ENCODE measurements at regions not wholly inside any gene's neighbourhood (a gene's known extent, or its start where the extent isn't known, plus 50 kb on each side); places are given as distances from the start of the nearest gene placed in this dataset.

DNA sequence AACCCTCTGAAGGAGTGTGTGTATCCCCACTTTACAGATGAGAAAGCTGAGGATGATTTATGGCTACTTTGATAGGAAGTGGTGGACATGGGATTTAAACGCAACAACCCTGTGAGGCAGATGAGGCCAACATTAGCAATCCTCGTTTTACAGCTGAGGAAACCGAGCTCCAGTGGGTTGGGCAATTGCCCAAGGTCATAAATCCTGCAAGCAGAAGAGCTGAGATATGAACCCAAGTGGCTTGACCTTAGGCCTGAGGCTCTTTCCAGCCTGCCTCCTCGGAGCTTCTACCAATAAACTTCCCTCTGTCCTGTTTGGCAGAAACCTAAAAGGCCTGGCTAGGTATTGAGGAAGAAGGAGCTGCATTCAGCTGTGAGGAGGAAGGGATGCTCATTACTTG is 185.5 kb upstream of the RBPJ start:
- DNase-seq (ENCODE audit: low read depth in 4 of 4, low spot score in 1 of 4), result no peak

DNA sequence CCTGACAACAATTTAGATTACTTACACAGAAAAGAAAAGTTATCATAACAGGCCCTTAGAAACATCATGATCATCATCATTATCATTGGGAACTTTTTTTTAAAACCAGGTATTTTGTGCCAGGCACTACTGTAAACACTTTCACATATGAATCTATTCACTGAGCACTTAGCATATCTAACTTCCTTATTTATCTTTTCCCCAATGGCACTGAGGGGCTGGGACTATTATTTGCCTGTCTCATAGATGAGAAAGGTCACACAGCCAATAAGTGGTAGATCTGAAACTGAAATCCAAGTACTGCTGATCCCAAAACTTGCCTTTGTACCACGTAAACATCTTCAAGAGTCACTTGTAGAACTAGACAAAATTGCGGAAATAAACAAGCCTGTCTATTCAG is 184.2 kb upstream of the RBPJ start:
- no peak for DNase-seq (ENCODE audit: low read depth in 4 of 4, low spot score in 1 of 4)

DNA sequence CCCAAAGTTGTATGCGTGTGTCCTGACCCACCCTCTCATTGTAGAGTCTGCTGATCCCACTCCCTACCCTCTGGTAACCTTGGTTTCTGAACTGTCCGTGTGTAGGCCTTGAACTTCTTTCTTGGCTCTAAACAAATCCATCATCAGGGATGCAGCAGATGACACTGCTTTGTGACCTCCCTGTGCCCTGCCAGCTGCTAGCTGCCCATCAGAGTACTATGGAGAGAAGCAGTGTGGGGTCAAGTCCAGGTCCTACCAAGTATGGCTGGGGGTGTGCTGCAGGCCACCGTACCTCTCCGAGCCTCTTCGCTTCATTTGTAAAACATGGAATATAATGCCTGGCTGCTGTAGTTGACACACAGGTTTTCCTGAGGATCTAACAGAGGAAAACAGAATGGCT is 183.5 kb upstream of the RBPJ start:
- no peak for DNase-seq (ENCODE audit: low read depth in 4 of 4, low spot score in 1 of 4)

DNA sequence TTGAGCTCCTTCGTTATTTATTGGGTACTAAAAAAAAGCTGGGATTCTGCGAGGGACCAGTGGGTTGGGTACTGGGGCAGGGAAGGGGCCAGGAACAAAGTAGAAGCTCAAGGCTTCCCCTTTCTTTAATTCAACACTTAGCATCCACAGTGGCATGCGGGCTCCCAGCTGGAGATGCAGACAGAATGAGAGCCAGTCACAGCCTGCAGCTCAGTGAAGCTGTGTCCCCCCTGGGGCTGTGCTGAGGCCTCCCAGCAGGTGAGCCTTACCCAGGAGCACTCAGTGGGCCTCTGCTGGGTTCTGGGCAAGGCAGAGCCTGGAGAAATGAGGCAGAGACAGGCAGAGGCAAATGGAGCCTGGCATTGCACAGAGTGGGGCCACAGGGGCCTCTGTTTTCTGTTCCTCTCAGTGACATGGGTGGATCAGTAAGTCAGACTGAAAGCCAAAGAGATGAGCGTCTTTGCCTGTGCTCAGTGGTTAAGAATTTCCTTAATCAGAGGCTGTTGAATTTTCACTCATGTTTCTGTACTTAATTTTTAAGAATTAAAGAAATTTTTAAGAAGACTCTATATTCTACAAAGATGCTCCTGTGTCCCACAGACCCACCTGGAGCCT is 181.4 kb upstream of the RBPJ start:
- DNase-seq (ENCODE audit: low read depth in 4 of 4, low spot score in 1 of 4), result no peak

DNA sequence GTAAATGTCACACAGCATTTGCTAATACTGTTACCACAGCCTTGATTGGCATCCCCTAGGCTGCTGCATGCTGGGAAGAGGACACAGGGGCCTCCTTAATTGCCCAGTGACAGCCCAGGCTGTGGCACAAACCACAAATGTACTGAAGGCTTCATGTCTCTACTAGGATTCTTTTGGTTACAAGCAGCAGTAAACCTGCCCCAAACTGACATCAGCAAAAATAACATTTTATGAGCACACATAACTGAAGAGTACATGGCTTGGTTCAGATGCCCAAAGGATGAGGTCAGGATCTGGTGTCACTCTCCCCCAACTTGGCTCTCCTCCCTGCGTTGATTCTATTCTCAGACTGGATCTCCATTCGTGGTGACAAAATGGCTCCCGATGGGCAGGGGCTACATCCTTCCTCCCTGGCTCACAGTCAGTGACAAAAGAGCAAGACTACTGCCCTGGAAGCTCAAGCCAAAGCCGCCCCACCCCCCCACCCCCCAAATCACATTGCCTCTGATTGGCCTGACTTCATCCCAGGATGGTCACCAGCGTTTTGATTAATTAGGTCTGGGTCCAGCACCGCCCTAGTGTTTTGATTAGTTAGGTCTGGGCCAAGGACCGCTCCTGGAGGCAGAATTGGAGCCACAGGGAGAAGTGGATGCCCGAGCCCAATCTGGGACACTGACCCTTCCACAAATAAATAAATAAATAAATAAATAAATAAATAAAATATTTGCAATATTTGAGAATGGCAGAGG is 180.5 kb upstream of the RBPJ start:
- no peak for DNase-seq (ENCODE audit: low read depth in 4 of 4, low spot score in 1 of 4)

DNA sequence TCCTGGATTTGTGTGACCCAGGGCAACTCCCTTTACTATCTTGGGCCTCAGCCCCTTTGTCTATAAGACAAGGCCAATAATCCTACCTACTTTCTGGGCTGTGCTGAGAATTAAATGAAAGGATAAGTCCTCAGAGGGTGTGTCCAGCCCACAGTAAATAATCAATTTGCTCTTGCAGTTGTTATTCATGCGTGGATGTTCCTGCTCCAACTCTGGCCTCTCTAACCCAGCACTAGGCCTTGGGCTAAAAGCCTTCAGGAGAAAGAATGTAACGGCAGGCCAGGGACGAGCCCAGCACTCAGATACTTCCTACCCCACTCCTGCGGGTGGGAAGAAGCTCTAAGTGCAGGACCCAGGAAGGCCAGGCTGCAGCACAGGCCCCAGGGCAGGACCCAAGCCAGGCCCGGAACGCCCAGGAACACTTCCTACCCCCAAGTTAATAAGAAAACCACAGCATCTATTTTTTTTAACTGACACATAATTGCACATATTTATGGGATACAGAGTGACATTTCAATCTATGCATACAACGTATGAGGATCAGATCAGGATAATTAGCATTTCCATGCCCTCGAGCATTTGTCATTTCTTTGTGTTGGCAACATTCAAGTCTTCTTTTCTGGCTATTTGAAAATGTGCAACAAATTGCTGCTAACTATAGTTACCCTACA is 179.6 kb upstream of the RBPJ start:
- no peak for DNase-seq (ENCODE audit: low read depth in 4 of 4, low spot score in 1 of 4)

DNA sequence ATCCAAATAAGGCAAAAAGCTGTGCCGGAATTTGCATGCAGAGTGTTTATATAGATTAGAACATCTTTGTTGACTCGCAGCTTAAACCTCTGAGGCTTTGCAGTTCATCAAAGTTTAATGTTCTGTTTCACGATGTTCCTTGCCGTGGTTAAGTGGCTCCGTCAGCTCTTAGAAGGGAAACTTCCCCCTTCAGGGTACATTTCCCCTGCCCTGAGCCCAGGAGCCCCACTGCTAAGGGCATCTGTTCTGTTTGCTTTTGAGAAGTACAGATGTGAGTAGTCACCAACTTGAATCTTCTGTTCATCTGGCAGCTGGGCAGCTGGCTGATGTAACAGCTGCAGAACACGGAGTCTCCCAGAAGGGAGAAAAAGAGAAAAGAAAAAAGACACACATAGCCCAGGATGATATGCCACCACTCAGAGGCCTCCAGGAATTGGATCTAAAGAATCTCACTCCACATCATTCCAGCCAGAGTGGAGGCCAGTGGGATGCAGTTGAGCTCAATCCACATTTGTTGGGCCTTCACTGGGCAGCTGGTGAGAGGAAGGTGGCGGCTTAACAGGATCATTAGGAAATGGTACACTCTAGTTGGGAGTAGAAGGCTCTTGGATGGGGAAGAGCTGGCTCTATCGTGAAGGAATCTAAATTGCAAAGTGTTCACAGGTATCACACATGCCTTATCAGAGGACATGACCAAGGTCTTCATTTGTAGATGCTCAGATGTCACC is 178.7 kb upstream of the RBPJ start:
- DNase-seq (ENCODE audit: low read depth in 4 of 4, low spot score in 1 of 4), result no peak

DNA sequence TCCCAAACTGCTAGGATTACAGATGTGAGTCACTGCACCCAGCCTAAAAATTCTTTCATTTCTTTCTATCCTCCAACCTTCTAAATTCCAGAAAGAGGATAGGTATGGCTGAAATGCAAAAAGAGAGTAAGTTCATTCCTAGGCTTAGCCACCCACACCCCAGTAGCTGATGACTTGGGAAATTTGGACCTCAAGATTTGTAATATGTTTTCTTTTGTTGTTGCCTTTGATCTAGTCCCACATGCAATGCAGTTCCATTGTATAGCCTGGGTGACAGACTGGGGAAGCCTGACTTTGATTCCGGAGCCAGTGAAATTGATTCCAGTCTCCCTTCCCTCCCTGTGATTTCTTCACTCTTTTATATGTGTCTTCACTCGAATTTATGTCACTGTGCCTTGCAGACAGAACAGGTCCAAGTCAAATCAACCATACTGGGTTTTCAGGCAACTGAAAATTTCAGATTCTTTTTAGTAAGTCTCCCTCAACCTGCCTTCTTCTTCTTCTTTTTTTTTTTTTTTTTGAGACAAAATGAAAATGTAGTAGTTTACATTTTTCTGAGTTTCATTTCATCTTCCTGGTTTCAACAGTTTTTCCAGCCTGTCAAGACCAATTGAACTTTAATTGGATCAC is 176.2 kb upstream of the RBPJ start:
- no peak for DNase-seq (ENCODE audit: low read depth in 4 of 4, low spot score in 1 of 4)

DNA sequence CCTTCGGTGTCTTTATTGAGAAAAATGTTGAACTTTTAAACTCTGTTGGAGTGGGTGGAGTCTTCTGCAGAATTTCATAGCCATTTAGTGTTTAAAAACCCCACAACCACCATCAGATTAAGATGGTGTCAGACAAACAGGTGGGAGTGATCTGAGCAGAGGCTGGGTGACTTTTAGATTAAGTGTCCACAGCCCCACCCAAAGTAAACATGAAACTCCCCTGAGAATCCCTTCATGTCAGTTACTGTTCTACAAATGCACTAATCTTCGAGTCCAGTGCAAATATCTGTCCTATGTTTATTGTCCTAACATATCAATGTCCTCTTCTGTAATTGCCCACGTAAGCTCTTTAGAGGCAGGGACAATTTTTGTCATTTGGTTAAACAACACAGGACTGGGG is 175.6 kb upstream of the RBPJ start:
- DNase-seq (ENCODE audit: low read depth in 4 of 4, low spot score in 1 of 4), result no peak

DNA sequence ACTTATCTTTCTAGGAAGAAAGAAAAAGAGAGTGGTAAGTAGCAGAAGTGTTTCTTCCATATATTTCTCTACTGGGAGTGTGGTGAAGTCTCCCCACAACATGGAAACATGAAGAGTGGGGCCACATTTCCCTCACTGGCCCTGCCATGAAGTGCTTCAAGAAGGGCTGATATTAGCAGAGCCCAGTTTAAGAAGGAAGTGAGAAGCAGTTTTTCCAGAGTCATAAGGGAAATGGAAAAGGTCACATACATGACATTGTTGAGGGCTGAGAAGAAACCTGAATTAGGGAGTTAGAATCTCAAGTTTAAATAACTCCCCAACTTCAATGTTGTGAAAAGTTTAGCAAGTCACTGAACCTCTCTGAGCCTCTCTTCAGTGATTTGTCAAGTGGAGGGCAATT is 171.9 kb upstream of the RBPJ start:
- no peak for DNase-seq (ENCODE audit: low read depth in 4 of 4, low spot score in 1 of 4)

DNA sequence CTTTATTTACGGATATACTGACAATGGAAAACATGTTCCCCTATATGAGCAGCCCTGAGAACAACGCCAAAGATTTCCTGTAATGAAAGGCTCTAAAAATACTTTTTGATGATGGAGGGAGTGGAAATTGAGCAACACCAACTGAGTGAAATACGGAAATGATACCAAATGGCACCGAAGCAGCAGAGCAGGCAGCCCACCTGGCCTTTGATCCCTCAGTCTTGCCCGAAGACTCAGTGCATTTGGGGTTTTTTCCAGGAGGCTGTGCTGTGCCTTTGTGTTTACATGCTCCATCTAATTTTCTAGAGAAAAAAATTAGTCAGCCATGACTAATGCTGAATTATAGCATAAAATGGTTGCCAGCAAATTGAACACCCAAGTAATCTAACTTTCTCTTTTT is 169.9 kb upstream of the RBPJ start:
- DNase-seq (ENCODE audit: low read depth in 4 of 4, low spot score in 1 of 4), result peak in 2 of 4 experiments; percentile 16 to 40

DNA sequence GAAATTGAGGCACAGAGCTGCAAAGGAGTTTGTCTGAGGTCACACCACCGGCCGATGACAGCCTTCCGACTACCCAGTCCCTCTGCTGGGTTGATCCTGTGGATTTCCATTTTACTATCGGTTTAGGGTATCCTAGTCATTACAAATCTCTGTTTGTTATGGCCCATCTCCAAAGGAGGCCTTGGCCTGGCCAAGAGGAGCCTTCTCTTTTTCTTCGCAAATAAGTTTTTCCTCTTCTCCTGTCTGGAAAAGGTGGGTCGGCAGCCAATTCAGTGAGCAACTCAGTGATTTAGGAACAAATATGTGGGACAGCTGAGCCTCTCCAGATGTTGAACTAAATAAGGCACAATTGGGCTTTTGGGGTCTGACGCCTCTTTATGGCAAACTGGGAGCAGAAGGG is 169.2 kb upstream of the RBPJ start:
- DNase-seq (ENCODE audit: low read depth in 4 of 4, low spot score in 1 of 4), result no peak

DNA sequence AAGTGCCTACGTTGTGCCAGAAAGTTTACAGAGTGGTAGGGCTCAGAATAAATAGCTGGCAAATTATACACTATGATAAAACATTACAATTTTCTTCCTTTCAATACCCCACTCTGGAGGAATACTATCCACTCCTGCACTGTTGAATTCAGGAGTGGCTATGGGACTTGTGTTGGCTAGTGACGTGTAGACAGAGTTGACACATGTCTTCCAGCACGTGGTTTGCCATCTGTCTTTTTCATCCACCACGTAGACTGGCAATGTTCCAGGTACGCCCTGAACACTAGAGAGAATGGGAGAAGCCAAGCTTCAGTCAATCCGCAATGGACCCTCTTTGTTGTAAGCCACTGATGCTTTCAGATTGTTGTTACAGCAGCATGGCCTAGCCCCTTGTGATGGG is 168.8 kb upstream of the RBPJ start:
- DNase-seq (ENCODE audit: low read depth in 4 of 4, low spot score in 1 of 4), result no peak

DNA sequence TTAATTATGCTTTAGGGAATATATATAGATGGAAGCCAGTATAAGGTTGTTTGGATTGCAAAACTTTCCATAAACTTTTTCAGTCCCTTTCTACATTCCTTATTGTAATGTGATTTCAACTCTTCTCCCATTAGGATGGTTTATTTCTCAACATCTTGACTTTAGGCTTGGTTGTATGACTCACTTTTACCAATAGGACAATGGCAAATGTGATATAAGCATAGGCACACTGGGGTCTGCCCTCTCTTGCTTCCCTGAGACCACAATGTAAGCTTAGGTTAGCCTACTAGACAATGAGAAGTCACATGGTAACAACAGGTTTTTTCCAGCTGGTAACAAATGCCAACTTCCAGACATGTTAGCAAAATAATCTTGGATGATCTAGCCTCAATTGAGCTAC is 163.3 kb upstream of the RBPJ start:
- DNase-seq (ENCODE audit: low read depth in 4 of 4, low spot score in 1 of 4), result no peak

DNA sequence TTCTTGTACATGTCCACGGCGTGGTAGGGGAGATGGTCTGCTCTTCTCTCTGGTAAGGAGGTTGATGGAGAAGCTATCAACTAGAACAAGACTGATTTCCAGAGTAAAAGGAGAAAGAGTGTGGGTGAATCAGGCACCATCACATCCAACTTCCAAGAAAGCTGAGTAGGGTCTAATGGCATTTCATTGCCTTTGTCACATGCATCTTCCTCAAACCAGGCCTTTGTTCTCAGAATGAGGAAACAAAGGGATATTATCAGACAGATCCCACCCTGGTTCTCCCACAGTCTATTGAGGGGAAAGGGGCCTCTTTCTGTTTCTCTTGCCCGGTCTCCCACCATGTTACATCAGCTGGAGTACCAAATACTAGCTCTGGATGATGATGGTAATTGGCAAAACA is 160.2 kb upstream of the RBPJ start:
- no peak for DNase-seq (ENCODE audit: low read depth in 4 of 4, low spot score in 1 of 4)

DNA sequence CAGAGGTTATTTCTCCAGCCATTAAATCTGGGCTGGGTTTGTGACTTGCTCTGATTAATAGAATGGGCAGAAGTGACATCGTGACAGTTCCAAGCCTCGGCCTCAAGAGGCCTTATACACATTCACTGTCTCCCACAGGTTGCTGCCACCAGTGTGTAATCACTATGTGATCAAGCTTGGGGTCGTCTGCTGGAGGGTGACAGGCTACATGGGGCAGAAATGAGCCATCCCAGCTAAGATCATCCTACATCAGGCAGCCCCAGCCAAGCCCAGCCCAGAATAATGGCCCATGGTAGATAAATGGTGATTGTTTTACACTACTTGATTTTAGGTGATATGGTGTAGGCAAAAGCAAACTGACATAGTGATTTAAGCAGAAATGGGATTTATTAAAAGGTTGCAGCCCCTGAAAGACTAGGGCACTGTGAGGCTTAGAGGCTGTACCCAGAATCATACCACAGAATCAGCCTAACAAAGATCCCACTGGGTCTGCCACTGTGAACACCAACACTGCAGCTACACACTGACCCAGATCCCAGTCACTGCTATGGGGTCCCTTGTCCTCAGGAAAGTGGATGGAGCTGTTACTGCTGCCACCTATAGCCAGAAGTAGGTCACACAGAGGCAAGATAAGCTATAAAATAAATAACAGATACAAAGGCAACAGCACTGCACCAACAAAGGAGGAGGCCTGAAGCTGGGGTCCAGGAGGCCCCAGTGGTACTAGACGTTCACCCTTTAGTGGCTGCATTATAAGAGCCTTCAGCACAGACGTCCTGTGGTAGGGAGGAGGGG is 159.6 kb upstream of the RBPJ start:
- no peak for DNase-seq (ENCODE audit: low read depth in 4 of 4, low spot score in 1 of 4)

DNA sequence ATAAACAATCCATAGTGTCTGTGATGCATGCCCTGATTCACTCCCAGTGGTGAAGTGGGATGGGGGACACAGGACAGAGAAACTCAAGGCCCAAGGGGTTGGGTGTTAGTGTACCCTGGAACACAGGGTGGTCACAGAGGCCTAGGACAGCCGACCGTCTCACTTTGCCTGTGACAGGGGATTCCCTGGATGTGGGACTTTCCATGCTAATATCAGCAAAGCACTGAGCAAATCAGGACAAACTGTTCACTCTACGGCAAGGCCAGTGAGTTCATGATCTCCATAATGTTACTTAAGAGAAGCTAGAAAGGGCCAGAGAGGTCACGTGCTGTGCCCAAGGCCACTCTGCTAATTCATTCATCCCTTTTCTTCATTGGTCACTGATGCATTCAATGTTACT is 158.7 kb upstream of the RBPJ start:
- DNase-seq (ENCODE audit: low read depth in 4 of 4, low spot score in 1 of 4), result no peak

DNA sequence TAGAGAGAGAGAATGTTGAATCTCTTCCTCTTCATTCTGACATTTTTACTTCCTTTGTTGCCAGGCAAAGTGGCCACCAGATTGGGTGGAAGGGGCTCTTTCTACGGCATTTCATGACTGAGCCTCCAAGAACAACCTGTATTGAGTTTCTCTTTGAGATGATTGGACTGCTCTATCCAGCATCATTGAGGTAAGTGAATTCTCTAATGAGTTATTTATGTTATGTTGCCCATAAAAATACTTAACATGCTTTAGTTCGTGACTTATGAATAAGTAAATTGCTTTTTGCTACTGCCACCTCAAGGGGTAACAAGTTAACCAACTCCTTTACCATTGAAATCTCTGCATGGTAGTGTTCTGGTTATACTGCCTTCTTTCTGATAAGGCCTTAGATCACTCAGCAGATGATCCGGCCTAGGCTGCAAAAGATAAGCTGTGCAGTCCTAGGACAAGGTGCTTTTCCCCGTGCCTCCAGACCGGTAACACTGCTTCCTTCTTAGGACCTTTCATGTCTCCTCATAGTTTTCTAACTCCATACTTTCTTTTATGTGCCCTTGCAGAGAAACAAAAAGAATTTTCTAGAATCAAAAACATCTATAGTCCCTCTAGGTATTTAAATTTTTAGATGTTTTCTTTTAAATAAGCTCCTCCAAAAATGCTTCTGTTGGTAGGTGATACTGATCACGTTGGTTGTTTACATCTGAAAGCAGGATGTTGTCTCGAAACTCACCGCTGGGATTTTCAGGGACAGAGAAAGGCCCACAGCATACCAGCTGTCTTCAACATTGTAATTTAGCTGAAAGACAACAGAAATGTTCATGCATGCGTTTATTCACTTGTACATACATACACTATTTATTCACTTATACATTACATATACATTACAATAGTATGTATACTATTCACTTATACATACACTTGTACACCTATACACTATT is 157.1 kb upstream of the RBPJ start:
- DNase-seq (ENCODE audit: low read depth in 4 of 4, low spot score in 1 of 4), result no peak

DNA sequence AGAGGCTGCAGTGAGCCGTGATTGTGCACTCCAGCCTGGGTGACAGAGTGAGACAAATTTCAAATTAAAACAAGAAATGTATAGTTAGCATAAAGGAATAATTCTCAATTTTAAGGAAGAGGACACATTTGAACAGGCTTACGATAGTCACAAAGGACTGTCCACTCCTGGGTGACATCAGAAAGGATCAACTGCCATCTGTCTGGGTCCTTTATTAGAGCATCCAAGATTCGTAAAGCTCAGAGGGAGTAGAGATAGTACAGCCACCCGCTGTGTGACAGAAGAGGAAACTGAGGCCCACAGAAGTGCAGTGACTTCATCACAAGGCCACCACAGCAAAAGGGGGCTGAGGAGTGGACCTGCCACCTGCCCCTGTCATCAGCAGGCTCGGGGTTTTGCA is 149.3 kb upstream of the RBPJ start:
- no peak for DNase-seq (ENCODE audit: low read depth in 4 of 4, low spot score in 1 of 4)

DNA sequence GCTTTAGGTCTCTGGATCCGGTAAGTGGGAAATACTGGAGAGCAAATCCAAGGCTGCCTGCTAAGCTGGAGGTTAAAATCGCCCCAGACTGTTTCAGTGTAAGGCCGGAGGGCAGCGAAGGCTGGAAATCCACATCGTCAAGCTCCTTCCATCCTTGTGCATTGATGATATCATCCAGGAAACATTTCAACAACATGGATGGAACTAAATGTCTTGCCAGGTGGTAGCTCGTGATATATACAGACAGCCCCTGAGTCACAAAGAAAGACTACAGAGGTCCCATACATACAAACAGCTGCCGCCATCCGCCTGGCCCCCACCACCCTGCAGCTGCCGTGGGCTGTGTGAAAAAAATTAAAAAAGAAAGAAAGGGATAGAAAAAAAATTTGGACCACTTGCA is 148.9 kb upstream of the RBPJ start:
- DNase-seq (ENCODE audit: low read depth in 4 of 4, low spot score in 1 of 4), result no peak
